HEK293T (cell line): ENCODE measurements at regions not wholly inside any gene's neighbourhood (a gene's known extent, or its start where the extent isn't known, plus 50 kb on each side); places are given as distances from the start of the nearest gene placed in this dataset.
"Not testable (repeated sequence)": the region's sequence is repeated elsewhere in the genome, so short reads cannot be mapped to it uniquely, and the experiment has no call there.

Experiments
- CTCF ChIA-PET: fragments of 350-600 bp; formaldehyde crosslinking; extraction: SDS; loops from one replicate; lab custom pipeline; 2021; ENCODE audit warnings: antibody characterized with exemption, inconsistent platforms; lab: Yijun Ruan, JAX
- POLR2A ChIA-PET: fragments of 350-600 bp; formaldehyde crosslinking; extraction: SDS; loops from one replicate; lab custom pipeline; 2020; ENCODE audit warnings: antibody characterized with exemption, inconsistent platforms; lab: Yijun Ruan, JAX
- DNase-seq: peaks from one replicate; pipeline ENCODE4 v3.0.0; 2012; ENCODE audit warnings: mixed read lengths; ENCODE audit errors: extremely low spot score
- ARNT ChIP-seq: fragments of 450-650 bp; IDR thresholded peaks from 2 replicates; pipeline ENCODE4 v1.6.1; 2017; ENCODE audit warnings: mild to moderate bottlenecking
- BHLHE40 ChIP-seq: fragments of 450-650 bp; IDR thresholded peaks from 2 replicates; pipeline ENCODE4 v1.6.1; 2016; ENCODE audit warnings: mild to moderate bottlenecking, moderate library complexity, borderline replicate concordance
- CTBP1 ChIP-seq: fragments of 450-650 bp; IDR thresholded peaks from 2 replicates; pipeline ENCODE4 v1.6.1; 2016; ENCODE audit warnings: borderline replicate concordance
- ELF4 ChIP-seq: fragments of 450-650 bp; IDR thresholded peaks from 2 replicates; pipeline ENCODE4 v1.6.1; 2017; ENCODE audit warnings: antibody characterized with exemption
- FOXA1 ChIP-seq: fragments of 450-650 bp; IDR thresholded peaks from 2 replicates; pipeline ENCODE4 v1.6.1; 2016; ENCODE audit warnings: mild to moderate bottlenecking
- FOXK2 ChIP-seq: fragments of 450-650 bp; IDR thresholded peaks from 2 replicates; pipeline ENCODE4 v1.6.1; 2016; ENCODE audit warnings: mild to moderate bottlenecking
- FOXM1 ChIP-seq: fragments of 450-650 bp; IDR thresholded peaks from 2 replicates; pipeline ENCODE4 v1.6.1; 2017; ENCODE audit warnings: mild to moderate bottlenecking, borderline replicate concordance
- HDGF ChIP-seq: fragments of 450-650 bp; IDR thresholded peaks from 2 replicates; pipeline ENCODE4 v1.6.1; 2017; ENCODE audit warnings: antibody characterized with exemption, borderline replicate concordance
- L3MBTL2 ChIP-seq: fragments of 450-650 bp; conservative IDR thresholded peaks from 2 replicates; pipeline ENCODE4 v1.6.1; 2016; ENCODE audit warnings: mild to moderate bottlenecking
- LEF1 ChIP-seq: fragments of 450-650 bp; IDR thresholded peaks from 2 replicates; pipeline ENCODE4 v1.6.1; 2017; ENCODE audit warnings: mild to moderate bottlenecking, borderline replicate concordance
- NFRKB ChIP-seq: fragments of 450-650 bp; IDR thresholded peaks from 2 replicates; pipeline ENCODE4 v1.6.1; 2016; ENCODE audit warnings: mild to moderate bottlenecking, moderate library complexity
- SP1 ChIP-seq: fragments of 450-650 bp; IDR thresholded peaks from 2 replicates; pipeline ENCODE4 v1.6.1; 2017
- SUZ12 ChIP-seq: fragments of 450-650 bp; IDR thresholded peaks from 2 replicates; pipeline ENCODE4 v1.6.1; 2016; ENCODE audit warnings: mild to moderate bottlenecking
- TARDBP ChIP-seq: fragments of 450-650 bp; IDR thresholded peaks from 2 replicates; pipeline ENCODE4 v1.6.1; 2016
- ZNF384 ChIP-seq: fragments of 450-650 bp; IDR thresholded peaks from 2 replicates; pipeline ENCODE4 v1.6.1; 2016
- TF ChIP-seq, protein P1 (sequence below): fragments of 450-650 bp; IDR thresholded peaks from 2 replicates; pipeline ENCODE4 v1.6.1; 2016

DNA sequence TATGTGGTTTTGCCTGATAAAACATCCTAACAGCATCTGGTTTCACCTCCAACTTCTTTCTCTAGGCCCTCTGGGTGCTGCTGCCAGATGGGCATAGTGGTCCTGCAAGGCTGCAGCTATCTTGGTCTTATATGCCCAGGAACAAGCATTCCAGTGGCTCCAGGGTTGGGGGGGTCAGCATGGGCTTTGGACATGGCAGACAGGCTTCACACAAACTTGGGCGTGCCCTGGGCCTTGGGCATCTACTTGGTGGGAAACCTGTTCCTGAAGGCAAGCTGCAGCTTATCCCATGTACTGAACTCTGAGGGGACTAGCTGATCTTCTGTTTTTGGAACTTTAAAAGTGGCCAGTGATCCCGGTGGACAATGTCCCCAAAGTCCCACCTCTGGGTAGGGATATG lies 54.9 kb upstream of the ZNF678 start:
- ChIA-PET POLR2A (no interaction called here), CTCF (no interaction called here)
- no peak for TF ChIP-seq BHLHE40
- no peak for TF ChIP-seq L3MBTL2
- TF ChIP-seq NFRKB: no peak
- TF ChIP-seq LEF1: no peak
- TF ChIP-seq CTBP1: no peak
- TF ChIP-seq, protein P1, sequence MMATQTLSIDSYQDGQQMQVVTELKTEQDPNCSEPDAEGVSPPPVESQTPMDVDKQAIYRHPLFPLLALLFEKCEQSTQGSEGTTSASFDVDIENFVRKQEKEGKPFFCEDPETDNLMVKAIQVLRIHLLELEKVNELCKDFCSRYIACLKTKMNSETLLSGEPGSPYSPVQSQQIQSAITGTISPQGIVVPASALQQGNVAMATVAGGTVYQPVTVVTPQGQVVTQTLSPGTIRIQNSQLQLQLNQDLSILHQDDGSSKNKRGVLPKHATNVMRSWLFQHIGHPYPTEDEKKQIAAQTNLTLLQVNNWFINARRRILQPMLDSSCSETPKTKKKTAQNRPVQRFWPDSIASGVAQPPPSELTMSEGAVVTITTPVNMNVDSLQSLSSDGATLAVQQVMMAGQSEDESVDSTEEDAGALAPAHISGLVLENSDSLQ: no peak
- TF ChIP-seq HDGF: no peak
- TF ChIP-seq FOXA1: no peak
- TF ChIP-seq SUZ12: no peak
- TF ChIP-seq SP1: no peak
- no peak for TF ChIP-seq TARDBP
- no peak for TF ChIP-seq ELF4
- TF ChIP-seq ARNT: no peak
- no peak for TF ChIP-seq FOXK2
- no peak for DNase-seq

DNA sequence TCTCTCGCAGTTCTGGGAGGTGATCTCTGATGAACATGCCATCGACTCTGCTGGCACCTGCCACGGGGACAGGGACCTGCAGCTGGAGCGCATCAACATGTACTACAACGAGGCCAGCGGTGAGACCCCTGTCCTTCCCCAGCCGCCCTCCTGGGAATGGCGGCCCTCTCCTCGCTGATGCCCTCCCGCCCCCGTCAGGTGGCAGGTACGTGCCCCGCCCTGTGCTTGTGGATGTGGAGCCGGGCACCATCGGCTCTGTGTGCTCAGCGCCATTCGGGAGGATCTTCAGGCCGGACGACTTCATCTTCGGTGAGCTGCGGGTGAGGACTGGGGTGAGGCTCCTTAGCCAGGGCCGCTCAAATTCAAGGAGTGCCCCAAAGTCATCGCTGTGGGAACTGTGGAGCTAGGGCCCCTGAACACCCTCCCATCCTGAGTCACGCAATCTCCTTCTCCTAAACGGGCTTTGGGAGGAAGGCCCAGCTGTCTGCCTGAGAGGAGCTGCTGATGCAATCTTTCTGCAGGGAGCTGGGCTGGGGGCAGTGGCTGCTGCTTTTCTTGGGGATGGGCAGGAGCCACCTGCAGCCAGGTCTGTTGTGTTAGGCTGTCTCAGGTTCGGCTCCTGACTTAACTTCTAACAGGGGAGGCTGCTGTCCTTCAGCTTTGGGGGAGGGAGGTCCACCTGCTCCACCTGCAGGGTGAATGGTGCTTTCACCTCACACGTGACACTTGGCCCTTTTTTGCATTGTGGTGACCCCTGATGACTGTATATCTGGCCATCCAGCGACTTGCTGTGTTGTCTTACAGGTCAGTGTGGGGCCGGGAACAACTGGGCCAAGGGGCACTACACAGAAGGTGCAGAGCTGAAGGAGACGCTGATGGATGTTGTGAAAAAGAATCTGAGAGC lies 56.6 kb upstream of the ZNF678 start:
- CTCF ChIA-PET, POLR2A ChIA-PET, DNase-seq: not testable (repeated sequence)

DNA sequence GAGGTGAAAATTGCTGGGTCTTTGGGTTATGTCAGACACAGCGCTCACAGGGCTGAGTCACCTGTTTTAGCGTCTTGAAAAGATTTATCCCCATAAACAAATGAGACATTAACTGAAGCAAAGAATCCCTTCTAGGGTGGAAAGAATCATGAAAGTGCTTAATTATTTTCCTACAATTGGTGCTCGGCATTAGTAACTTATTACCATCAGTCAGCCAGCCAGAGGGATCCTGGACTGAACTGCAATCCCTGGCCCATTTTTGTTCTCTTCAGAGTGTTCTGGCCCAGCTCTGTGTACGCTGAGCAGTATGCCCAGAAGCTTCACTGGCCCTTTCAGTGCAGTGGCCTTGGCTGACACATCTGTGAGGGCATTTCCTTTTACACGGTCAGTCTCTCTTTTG lies 67.3 kb upstream of the ZNF678 start:
- DNase-seq, CTCF ChIA-PET, POLR2A ChIA-PET: not testable (repeated sequence)

- DNase-seq, CTCF ChIA-PET, POLR2A ChIA-PET: not testable (repeated sequence)
Measured at GRCh38 chr1:227493863-227494551, 69.3 kb upstream of the ZNF678 start.

DNA sequence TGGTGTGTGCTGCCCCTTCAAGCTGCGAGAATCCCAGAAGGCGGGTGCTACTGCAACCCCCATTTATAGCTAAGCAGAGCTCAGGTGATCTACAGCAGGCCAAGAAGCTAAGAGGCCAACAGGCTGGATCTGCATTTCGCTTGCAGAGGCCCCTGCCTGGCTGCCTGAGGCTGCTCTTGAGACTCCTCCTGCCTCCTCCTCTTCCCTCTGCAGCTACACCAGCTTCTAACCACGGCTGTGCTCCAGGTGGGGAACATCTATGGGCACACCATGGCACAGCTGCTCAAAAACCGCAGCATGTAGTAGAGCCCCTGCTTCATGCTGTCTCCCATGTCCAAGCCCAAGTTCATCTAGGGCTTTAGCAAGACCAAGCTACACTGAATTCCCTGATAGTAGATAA lies 72.9 kb upstream of the ZNF678 start:
- DNase-seq: peak; percentile 2
- TF ChIP-seq SP1 (no peak), HDGF (no peak), TARDBP (no peak), ELF4 (no peak), FOXK2 (no peak), ZNF384 (no peak)
- ChIA-PET CTCF (no interaction called here), POLR2A (interaction anchor here (0.7 kb wide), 1 partner anchor 515 kb away, joined by 3 read pairs; no protein-coding TSS in a partner anchor)

- ChIA-PET CTCF (no interaction called here), POLR2A (no interaction called here)
- peak; percentile 3 for DNase-seq
- TF ChIP-seq L3MBTL2 (no peak), ARNT (no peak), ZNF384 (no peak), SUZ12 (no peak), NFRKB (no peak), SP1 (no peak), FOXA1 (no peak), ELF4 (no peak), HDGF (no peak), LEF1 (no peak), FOXK2 (no peak), BHLHE40 (no peak)
- TF ChIP-seq, protein P1: no peak
Measured at GRCh38 chr1:227490001-227490400, 73.4 kb upstream of the ZNF678 start.

DNA sequence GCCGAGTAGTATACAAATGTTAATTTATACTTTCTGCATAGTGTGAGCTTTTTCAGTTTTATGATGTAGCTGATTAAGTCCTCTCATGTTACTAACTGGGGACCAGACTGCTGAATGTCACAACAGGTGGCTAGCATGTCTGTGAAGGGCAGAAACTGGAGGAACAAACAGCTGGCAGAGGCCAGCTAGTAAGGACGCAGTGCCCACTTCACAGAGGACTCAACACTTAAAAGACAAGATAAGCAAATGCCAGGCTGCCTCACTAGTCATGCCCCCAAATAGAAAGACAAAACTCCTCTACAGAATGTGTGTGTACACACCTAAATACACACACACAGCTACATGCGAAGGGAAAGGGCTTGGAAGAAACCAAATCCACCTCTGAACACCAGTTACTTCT lies 73.8 kb upstream of the ZNF678 start:
- ChIA-PET POLR2A (no interaction called here), CTCF (interaction anchor here (0.7 kb wide), 1 partner anchor 309 kb away, joined by 3 read pairs; no protein-coding TSS in a partner anchor)
- no peak for DNase-seq
- TF ChIP-seq HDGF (no peak), ARNT (no peak), SP1 (no peak), SUZ12 (no peak), FOXM1 (no peak), BHLHE40 (no peak), CTBP1 (no peak), TARDBP (no peak), ELF4 (no peak), FOXA1 (no peak), L3MBTL2 (no peak), LEF1 (no peak), ZNF384 (no peak)
- TF ChIP-seq, protein P1: no peak
